GM12878 (cell line): ENCODE measurements at regions not wholly inside any gene's neighbourhood (a gene's known extent, or its start where the extent isn't known, plus 50 kb on each side); places are given as distances from the start of the nearest gene placed in this dataset.

Source experiments
- ATAC-seq: fragments of 200-7000 bp; cut with Tn5 transposase; 3 replicates; pipeline ENCODE4 v1.9.1; 2020; ENCODE audit warnings: mild to moderate bottlenecking, moderate library complexity
- BruUV-seq: library from RNA; stranded (reverse); fragments of 400-500 nt; replicated peaks from 2 replicates; lab custom pipeline; 2021; lab: Mats Ljungman, UMichigan
- CTCF ChIA-PET: fragments of 300-600 bp; sonication (Branson Sonifier 250); formaldehyde crosslinking; extraction: SDS; loops from one replicate; lab custom pipeline; 2021; ENCODE audit warnings: inconsistent platforms; lab: Yijun Ruan, JAX
- POLR2A ChIA-PET: fragments of 350-600 bp; formaldehyde crosslinking; extraction: SDS; loops from one replicate; lab custom pipeline; 2021; ENCODE audit warnings: inconsistent platforms; lab: Charles Lee
- RAD21 ChIA-PET: fragments of 300-600 bp; sonication (Branson Sonifier 250); formaldehyde crosslinking; loops from one replicate; lab custom pipeline; 2023; ENCODE audit warnings: antibody characterized with exemption; ENCODE audit not compliant: unreplicated experiment; lab: Charles Lee
- SMC1A ChIA-PET: fragments of 300-600 bp; sonication (Branson Sonifier 250); formaldehyde crosslinking; loops from one replicate; lab custom pipeline; 2023; ENCODE audit not compliant: unreplicated experiment, uncharacterized antibody; lab: Charles Lee
- DNase-seq: peaks from one replicate; pipeline ENCODE4 v3.0.0-alpha.2; 2011; ENCODE audit warnings: low read depth, low spot score
- FAIRE-seq: peaks from 3 replicates; lab custom pipeline; 2011; peaks lifted over from hg19 to GRCh38; lab: Jason Lieb, UNC
- H2AFZ ChIP-seq: 2 replicates; pipeline ENCODE4 v1.6.0; 2011; ENCODE audit warnings: low read depth, low read length, control low read depth; ENCODE audit not compliant: control insufficient read depth
- H3K27ac ChIP-seq: 2 replicates; pipeline ENCODE4 v1.5.1; 2011; ENCODE audit warnings: control low read depth; ENCODE audit not compliant: control insufficient read depth, insufficient read depth
- H3K27me3 ChIP-seq, 2 experiments: replicated peaks in 1 of 2; 2 replicates each; pipeline versions ENCODE4 v1.6.0 to v1.6.1; 2011; ENCODE audit warnings: low read length in 1 of 2; ENCODE audit not compliant: control insufficient read depth in 2 of 2, insufficient read depth in 2 of 2
- H3K36me3 ChIP-seq, 2 experiments: 2 replicates each; pipeline ENCODE4 v1.5.1; 2011; ENCODE audit warnings: low read length in 1 of 2; ENCODE audit not compliant: control insufficient read depth in 2 of 2, insufficient read depth in 2 of 2
- H3K4me1 ChIP-seq: 2 replicates; pipeline ENCODE4 v1.6.1; 2011; ENCODE audit warnings: mild to moderate bottlenecking, low read length, moderate library complexity, mixed read lengths; ENCODE audit not compliant: control insufficient read depth, insufficient read depth
- H3K4me2 ChIP-seq: 2 replicates; pipeline ENCODE4 v1.6.0; 2011; ENCODE audit warnings: control low read depth; ENCODE audit not compliant: control insufficient read depth, insufficient read depth
- H3K4me3 ChIP-seq: fragments of 200-600 bp; sonication (generic); 2 replicates; pipeline ENCODE4 v1.5.1; 2016
- H3K79me2 ChIP-seq: 2 replicates; pipeline ENCODE4 v1.6.0; 2011; ENCODE audit warnings: low read length; ENCODE audit not compliant: control insufficient read depth, insufficient read depth
- H3K9ac ChIP-seq: 2 replicates; pipeline ENCODE4 v1.8.0; 2011; ENCODE audit warnings: low read length, control low read depth, mixed read lengths; ENCODE audit not compliant: control insufficient read depth, insufficient read depth
- H3K9me3 ChIP-seq: replicated peaks from 3 replicates; pipeline ENCODE4 v1.5.1; 2011; ENCODE audit warnings: mild to moderate bottlenecking, low read length; ENCODE audit not compliant: control insufficient read depth, insufficient read depth
- H4K20me1 ChIP-seq: 2 replicates; pipeline ENCODE4 v1.6.0; 2011; ENCODE audit not compliant: control insufficient read depth, insufficient read depth
- BCL11A ChIP-seq: IDR thresholded peaks from 2 replicates; pipeline ENCODE4 v1.6.1; 2011; ENCODE audit warnings: low read depth, low read length
- BCL3 ChIP-seq: IDR thresholded peaks from 2 replicates; pipeline ENCODE4 v1.6.1; 2011; ENCODE audit warnings: borderline replicate concordance, low read depth, mild to moderate bottlenecking, moderate library complexity, low read length; ENCODE audit not compliant: insufficient read depth, poor library complexity, severe bottlenecking
- BMI1 ChIP-seq: fragments of 450-650 bp; IDR thresholded peaks from 2 replicates; pipeline ENCODE4 v1.6.1; 2016; ENCODE audit warnings: mild to moderate bottlenecking, moderate library complexity, borderline replicate concordance
- KDM1A ChIP-seq: fragments of 200-600 bp; sonication (generic); IDR thresholded peaks from 2 replicates; pipeline ENCODE4 v1.6.1; 2016; ENCODE audit warnings: borderline replicate concordance
- KLF5 ChIP-seq: fragments of 450-650 bp; IDR thresholded peaks from 2 replicates; pipeline ENCODE4 v1.6.1; 2014; ENCODE audit warnings: mild to moderate bottlenecking; ENCODE audit not compliant: partially characterized antibody
- MEF2A ChIP-seq: IDR thresholded peaks from 2 replicates; pipeline ENCODE4 v1.6.1; 2011; ENCODE audit warnings: low read depth, mild to moderate bottlenecking, low read length, moderate library complexity; ENCODE audit not compliant: insufficient read depth
- NFXL1 ChIP-seq: fragments of 450-650 bp; IDR thresholded peaks from 2 replicates; pipeline ENCODE4 v1.6.1; 2017; ENCODE audit warnings: antibody characterized with exemption, mild to moderate bottlenecking, borderline replicate concordance
- NR2F1 ChIP-seq: fragments of 450-650 bp; conservative IDR thresholded peaks from 2 replicates; pipeline ENCODE4 v1.6.1; 2017; ENCODE audit warnings: mild to moderate bottlenecking
- PML ChIP-seq: IDR thresholded peaks from 2 replicates; pipeline ENCODE4 v1.6.1; 2012; ENCODE audit warnings: low read length, inconsistent platforms
- RB1 ChIP-seq: fragments of 450-650 bp; formaldehyde crosslinking; IDR thresholded peaks from 2 replicates; pipeline ENCODE4 v1.6.1; 2017; ENCODE audit warnings: mild to moderate bottlenecking, borderline replicate concordance
- RELA ChIP-seq: fragments of 450-650 bp; IDR thresholded peaks from 2 replicates; pipeline ENCODE4 v1.8.0; 2014; ENCODE audit warnings: borderline replicate concordance; ENCODE audit not compliant: partially characterized antibody
- TCF12 ChIP-seq: IDR thresholded peaks from 2 replicates; pipeline ENCODE4 v1.6.1; 2011; ENCODE audit warnings: low read depth, mild to moderate bottlenecking, low read length
- ZBED1 ChIP-seq: IDR thresholded peaks from 2 replicates; pipeline ENCODE4 v1.6.1; 2016; ENCODE audit warnings: borderline replicate concordance
- ZNF24 ChIP-seq: fragments of 450-650 bp; IDR thresholded peaks from 2 replicates; pipeline ENCODE4 v1.6.1; 2017; ENCODE audit warnings: antibody characterized with exemption, mild to moderate bottlenecking
- WGBS: methylation state at CpG from one replicate; pipeline ENCODE4 v1.1.6; 2016; ENCODE audit warnings: low lambda C conversion rate; ENCODE audit not compliant: insufficient replicate concordance, insufficient coverage; ENCODE audit errors: missing lambda C conversion rate; 5-methylcytosine and 5-hydroxymethylcytosine counted together
- in situ Hi-C: fragments of 300-500 bp; cut with MboI; formaldehyde crosslinking; loops from 9 replicates; pipeline ENCODE4 v1.14.3; 2018; ENCODE audit warnings: mixed read lengths
- intact Hi-C: fragments of 100-400 bp; cut with micrococcal nuclease; formaldehyde crosslinking; loops from one replicate; pipeline ENCODE4 v1.14.2; 2022; ENCODE audit not compliant: unreplicated experiment
- TF ChIP-seq, protein P1 (sequence below): IDR thresholded peaks from 2 replicates; pipeline ENCODE4 v1.6.1; 2012; ENCODE audit warnings: low read depth, low read length, improper control_type of control experiment
- TF ChIP-seq, protein P2 (sequence below): fragments of 450-650 bp; formaldehyde crosslinking; IDR thresholded peaks from 2 replicates; pipeline ENCODE4 v1.5.0; 2022; ENCODE audit warnings: mild to moderate bottlenecking, missing genetic modification characterization

DNA sequence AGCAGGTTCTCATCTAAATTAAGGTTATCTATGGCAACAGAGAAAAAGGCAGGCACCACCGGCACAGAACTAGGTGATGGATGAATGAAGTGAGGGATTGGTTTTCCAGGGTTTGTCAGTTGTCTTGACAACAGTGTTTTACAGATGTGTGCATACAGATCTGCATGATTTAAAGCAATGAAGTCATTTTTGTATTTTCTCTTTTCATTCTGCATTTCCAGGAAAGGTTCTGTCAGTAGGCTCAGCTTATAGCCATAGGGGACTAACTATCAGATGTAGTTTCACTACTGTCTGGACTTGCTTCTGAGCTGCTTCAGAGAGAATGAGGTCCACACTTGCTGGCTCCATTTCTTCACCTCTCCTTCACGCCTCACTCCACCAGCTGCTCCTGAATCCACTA, 98.2 kb upstream of the LMO4 start:
- no peak overlapping the region for H3K4me3 ChIP-seq
- in situ Hi-C loops (no loop called here), intact Hi-C loops (no loop called here)
- no peaks in the 10 kb centered on the region for H4K20me1 ChIP-seq
- H3K9me3 ChIP-seq: no peaks in the 10 kb centered on the region
- H3K4me2 ChIP-seq: no peak overlapping the region
- no peaks in the 10 kb centered on the region for H3K36me3 ChIP-seq
- 55% methylated on average over 2 of the region's 2 CpGs for WGBS
- FAIRE-seq (no peak), DNase-seq (no peak), ATAC-seq (no peak)
- POLR2A ChIA-PET: interaction anchor here (0.6 to 1.2 kb wide), 2 partner anchors 19 to 50 kb away, joined by 3 to 4 read pairs; no protein-coding TSS in a partner anchor
- no TSS peak for BruUV-seq
- CTCF ChIA-PET: interaction anchor here (0.6 kb wide), 1 partner anchor 515 kb away, joined by 3 read pairs; no protein-coding TSS in a partner anchor
- RAD21 ChIA-PET: no interaction called here
- TF ChIP-seq ZBED1: no peak
- no peak for TF ChIP-seq BMI1
- TF ChIP-seq BCL3: no peak
- no peak for TF ChIP-seq RB1
- no peak for TF ChIP-seq ZNF24
- no peak for TF ChIP-seq KLF5
- TF ChIP-seq NFXL1: no peak
- no peak for TF ChIP-seq PML
- TF ChIP-seq, protein P1, sequence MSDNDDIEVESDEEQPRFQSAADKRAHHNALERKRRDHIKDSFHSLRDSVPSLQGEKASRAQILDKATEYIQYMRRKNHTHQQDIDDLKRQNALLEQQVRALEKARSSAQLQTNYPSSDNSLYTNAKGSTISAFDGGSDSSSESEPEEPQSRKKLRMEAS: no peak
- TF ChIP-seq NR2F1: no peak
- no peak for TF ChIP-seq TCF12
- no peak for TF ChIP-seq RELA
- no peak for TF ChIP-seq BCL11A
- no peak for TF ChIP-seq MEF2A
- TF ChIP-seq KDM1A: no peak
- TF ChIP-seq, protein P2, sequence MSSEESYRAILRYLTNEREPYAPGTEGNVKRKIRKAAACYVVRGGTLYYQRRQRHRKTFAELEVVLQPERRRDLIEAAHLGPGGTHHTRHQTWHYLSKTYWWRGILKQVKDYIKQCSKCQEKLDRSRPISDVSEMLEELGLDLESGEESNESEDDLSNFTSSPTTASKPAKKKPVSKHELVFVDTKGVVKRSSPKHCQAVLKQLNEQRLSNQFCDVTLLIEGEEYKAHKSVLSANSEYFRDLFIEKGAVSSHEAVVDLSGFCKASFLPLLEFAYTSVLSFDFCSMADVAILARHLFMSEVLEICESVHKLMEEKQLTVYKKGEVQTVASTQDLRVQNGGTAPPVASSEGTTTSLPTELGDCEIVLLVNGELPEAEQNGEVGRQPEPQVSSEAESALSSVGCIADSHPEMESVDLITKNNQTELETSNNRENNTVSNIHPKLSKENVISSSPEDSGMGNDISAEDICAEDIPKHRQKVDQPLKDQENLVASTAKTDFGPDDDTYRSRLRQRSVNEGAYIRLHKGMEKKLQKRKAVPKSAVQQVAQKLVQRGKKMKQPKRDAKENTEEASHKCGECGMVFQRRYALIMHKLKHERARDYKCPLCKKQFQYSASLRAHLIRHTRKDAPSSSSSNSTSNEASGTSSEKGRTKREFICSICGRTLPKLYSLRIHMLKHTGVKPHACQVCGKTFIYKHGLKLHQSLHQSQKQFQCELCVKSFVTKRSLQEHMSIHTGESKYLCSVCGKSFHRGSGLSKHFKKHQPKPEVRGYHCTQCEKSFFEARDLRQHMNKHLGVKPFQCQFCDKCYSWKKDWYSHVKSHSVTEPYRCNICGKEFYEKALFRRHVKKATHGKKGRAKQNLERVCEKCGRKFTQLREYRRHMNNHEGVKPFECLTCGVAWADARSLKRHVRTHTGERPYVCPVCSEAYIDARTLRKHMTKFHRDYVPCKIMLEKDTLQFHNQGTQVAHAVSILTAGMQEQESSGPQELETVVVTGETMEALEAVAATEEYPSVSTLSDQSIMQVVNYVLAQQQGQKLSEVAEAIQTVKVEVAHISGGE (CRISPR knock-in tag): no peak
- no peak overlapping the region for H2AFZ ChIP-seq
- no peaks in the 10 kb centered on the region for H3K79me2 ChIP-seq
- H3K27me3 ChIP-seq: no peaks in the 10 kb centered on the region
- no peak overlapping the region for H3K9ac ChIP-seq
- SMC1A ChIA-PET: interaction anchor here (0.8 to 2.0 kb wide), 3 partner anchors 31 to 80 kb away, joined by 3 to 4 read pairs (median 3); no protein-coding TSS in a partner anchor
- H3K4me1 ChIP-seq: peaks cover 9% of the 10 kb centered on the region; the same call in 1 of the 2 replicates
- no peak overlapping the region for H3K27ac ChIP-seq
